Dedifferentiated amniotic fluid mesenchymal stem cell (primary cell): ENCODE measurements at regions not wholly inside any gene's neighbourhood (a gene's known extent, or its start where the extent isn't known, plus 50 kb on each side); places are given as distances from the start of the nearest gene placed in this dataset.
"Not testable (repeated sequence)": the region's sequence is repeated elsewhere in the genome, so short reads cannot be mapped to it uniquely, and the experiment has no call there.

Source experiments
- DNase-seq: peaks from one replicate; pipeline ENCODE4 v3.0.0-alpha.2; 2016; ENCODE audit errors: extremely low spot score

DNA sequence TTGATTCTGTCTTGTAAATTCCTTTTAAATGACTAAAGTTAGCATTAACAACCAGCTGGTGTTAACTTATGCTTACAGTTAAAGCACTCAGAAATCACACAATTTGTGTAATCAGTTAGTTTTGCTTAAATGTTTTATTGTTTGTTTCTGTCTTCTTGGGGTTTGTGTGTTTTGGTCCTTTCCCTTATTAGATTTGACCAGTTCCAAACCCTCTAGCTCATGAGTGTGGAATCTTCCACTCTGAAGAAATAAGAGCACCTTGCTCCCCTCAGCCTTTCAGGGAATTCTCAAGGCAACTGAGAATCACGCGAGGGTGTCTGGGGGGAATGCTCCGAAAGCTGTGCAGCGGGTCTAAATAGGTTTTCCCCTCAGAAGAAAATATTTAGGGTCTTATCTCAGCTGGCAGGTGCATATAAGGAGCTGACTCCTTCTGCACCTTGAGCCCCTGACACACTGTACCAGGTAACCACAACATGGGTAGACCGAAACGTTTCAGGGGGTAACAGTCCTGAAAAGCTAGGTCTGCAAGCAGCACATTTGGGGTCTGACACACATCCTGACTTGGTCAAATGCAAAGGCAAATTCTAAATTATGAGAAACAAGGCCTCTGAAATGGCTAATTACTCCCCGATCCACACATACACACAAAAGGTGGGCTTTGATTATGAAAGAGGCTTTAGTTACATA is 188.1 kb upstream of the ETV3 start:
- no peak for DNase-seq

GRCh38 chr1:157325220-157325619 is 187.0 kb upstream of the ETV3 start:
- DNase-seq: no peak

GRCh38 chr1:157321972-157322371 is 183.8 kb upstream of the ETV3 start:
- not testable (repeated sequence) for DNase-seq

GRCh38 chr1:157319567-157319966 is 181.4 kb upstream of the ETV3 start:
- DNase-seq: no peak

GRCh38 chr1:157317229-157317628 is 179.0 kb upstream of the ETV3 start:
- DNase-seq: not testable (repeated sequence)

GRCh38 chr1:157315544-157315943 is 177.3 kb upstream of the ETV3 start:
- DNase-seq: no peak

GRCh38 chr1:157314408-157314807 is 176.2 kb upstream of the ETV3 start:
- no peak for DNase-seq

GRCh38 chr1:157313240-157313807 is 175.1 kb upstream of the ETV3 start:
- no peak for DNase-seq

DNA sequence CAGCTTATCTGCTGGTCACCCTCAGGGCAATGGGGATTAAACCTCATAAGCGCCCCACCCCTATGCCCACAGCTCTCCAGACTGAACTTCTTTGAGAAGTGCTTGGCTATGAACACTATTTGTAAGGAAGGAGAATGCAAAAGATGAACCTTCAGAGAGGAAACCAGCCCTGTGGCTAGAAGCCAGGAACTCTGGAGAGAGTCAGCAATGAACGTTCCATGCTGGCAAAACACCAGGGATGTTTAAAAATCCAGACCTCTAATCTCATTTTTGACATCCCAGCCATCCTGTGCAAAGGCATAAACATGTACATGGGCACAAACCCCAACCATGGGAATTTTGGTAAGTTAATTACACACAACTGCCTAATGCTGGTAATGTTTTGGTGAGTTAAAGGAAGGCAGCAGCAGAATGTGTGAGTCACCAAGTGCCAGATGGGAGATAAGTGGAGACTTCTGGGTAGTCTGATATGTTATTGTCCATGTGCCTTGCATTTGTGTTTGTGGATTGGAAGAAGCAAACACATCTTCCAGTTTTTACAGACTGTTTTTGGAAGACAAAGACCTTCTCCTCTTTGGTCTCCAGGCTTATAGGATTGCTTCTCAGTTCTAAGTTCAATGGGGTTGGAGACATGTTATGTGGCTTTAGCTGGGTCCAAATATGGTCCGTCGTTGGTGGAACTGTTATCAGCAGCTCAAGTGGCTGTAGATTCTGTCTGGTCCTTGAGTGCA is 174.1 kb upstream of the ETV3 start:
- DNase-seq: no peak

GRCh38 chr1:157311730-157312081 is 173.5 kb upstream of the ETV3 start:
- DNase-seq: no peak

- DNase-seq: not testable (repeated sequence)
Measured at GRCh38 chr1:157310805-157311729, 172.9 kb upstream of the ETV3 start.

DNA sequence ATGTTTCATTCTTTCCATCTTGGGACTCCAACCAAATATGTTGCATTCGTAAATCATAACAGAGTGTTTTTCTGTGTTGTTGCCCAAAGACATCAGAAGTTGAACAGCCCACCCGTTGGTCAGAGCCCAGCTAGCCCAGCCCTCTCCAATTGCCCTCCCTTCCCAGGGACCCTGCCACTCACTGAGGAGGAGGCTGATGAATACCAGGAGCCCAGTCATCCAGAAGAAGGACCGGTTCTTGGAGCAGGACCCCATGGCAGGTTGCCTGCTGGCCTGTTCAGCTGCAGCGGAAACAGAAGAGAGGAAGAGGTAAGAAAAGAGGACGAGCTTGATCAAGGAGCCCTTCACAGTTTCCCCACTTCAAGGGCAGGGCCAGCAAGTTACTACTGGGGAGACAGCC is 172.2 kb upstream of the ETV3 start:
- no peak for DNase-seq

DNA sequence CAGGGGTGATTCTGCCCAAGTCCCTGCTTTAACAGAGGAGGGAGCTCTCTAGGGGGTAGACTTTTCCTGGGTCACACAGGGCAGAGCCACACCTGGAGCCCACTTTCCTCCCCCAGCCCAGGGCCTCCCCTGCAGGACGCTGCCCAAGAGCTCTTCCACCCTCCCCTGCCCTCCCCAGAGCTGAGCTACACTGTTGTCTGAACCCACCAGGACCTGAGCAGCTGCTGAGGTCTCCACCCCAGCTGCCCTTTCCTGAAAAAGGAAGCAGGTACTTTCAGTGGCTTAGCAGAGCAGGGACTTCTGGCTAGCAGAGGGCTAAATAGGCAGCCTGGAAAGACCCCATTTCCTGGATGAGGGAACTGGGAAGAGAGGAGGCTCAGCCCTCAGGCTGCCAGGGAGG is 169.3 kb upstream of the ETV3 start:
- no peak for DNase-seq

- DNase-seq: no peak
Measured at GRCh38 chr1:157306896-157307295, 168.7 kb upstream of the ETV3 start.

DNA sequence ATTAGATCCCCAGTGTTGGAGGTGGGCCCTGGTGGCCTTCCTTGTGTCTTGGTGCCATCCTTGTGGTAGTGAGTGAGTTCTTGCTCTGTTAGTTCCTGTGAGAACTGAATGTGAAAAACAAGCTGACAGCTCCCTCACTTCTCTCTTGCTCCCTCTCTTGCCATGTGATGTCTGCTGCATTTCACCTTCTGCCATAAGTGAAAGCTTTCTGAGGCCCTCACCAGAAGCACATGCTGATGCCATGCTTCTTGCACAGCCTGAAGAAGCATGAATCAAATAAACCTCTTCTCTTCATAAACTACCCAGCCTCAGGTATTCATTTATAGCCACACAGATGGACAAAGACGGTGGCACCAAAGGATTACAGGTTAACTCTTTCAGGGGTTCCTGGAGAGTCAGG is 166.1 kb upstream of the ETV3 start:
- no peak for DNase-seq

- DNase-seq: no peak
Measured at GRCh38 chr1:157302724-157303123, 164.5 kb upstream of the ETV3 start.

DNA sequence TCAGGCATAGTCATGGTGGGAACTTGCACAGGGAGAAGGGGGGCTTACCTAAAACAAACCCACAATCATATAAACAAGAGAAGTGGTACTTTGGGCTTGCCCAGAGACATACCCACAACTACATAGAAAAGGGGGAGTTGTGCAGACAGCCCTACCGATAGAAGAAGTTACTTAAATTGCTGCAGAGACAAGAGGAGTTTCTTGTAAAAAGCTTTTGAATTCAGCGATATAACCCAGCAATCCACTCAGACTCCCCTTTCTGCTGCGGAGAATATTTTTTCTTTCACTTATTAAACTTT is 164.0 kb upstream of the ETV3 start:
- DNase-seq: no peak

DNA sequence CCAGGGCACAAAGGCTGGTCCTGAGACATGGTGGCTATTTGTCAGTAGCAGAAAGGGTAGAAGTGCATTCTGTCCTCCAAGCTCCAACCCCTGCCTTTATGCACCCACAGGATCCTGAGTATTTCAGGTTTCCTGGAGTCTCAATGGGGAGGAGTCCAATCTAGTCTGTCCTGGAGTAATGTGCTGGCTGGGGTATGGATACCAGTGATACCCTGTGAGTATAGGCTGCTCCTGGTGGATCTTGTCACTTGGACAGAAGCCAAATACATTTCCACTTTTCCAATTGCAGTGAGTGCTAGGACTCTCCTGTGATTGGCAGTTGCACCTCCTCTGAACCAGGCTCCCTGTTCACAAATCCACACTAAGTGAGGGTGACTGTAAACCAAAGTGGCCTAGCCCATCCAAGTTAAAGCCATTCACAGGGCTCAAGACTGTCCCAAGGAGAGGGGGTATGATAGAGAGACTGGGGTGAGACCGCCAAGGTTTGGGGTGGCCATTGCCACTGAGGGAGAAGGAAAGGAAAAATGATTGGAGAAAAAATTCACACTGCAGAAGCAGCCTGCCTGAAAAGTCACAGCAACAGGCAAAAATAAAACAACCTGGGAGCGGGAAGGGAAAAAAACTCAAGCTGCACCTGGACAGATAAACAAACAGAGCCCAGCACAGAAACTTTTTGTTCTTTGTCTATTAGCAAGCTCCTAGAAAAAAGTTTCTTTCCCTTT is 163.4 kb upstream of the ETV3 start:
- DNase-seq: no peak

GRCh38 chr1:157294387-157295145 is 156.4 kb upstream of the ETV3 start:
- DNase-seq: not testable (repeated sequence)

- no peak for DNase-seq
Measured at GRCh38 chr1:157292809-157293564, 154.8 kb upstream of the ETV3 start.
